Activated naive CD8-positive, alpha-beta T cell treated with anti-CD3 and anti-CD28 coated beads, Interleukin-2, amount 10 ng/mL, durations not matched to agents 7 days and 5 days (primary cell): ENCODE measurements at regions not wholly inside any gene's neighbourhood (a gene's known extent, or its start where the extent isn't known, plus 50 kb on each side); places are given as distances from the start of the nearest gene placed in this dataset.

Experiments
- ATAC-seq: fragments of 150-1000 bp; cut with Tn5 transposase; one replicate; pipeline ENCODE4 v1.10.0; 2021; ENCODE audit warnings: low read depth, moderate library complexity
- POLR2A ChIA-PET: fragments of 350-600 bp; sonication (Branson Sonifier 250); formaldehyde crosslinking; loops from one replicate; lab custom pipeline; 2021; ENCODE audit warnings: antibody characterized with exemption; lab: Charles Lee
- DNase-seq: peaks from one replicate; pipeline ENCODE4 v3.0.0; 2021
- H3K27ac Mint-ChIP-seq: one replicate; pipeline ENCODE4 v1.8.0; 2022; ENCODE audit warnings: mild to moderate bottlenecking, mixed read lengths
- H3K27me3 Mint-ChIP-seq: one replicate; pipeline ENCODE4 v1.8.0; 2022; ENCODE audit warnings: mild to moderate bottlenecking, moderate library complexity, mixed read lengths
- H3K36me3 Mint-ChIP-seq: one replicate; pipeline ENCODE4 v1.8.0; 2021; ENCODE audit warnings: mild to moderate bottlenecking, mixed read lengths
- H3K4me1 Mint-ChIP-seq: one replicate; pipeline ENCODE4 v1.8.0; 2021; ENCODE audit warnings: mixed read lengths
- H3K4me3 Mint-ChIP-seq: one replicate; pipeline ENCODE4 v1.8.0; 2022; ENCODE audit warnings: mild to moderate bottlenecking, moderate library complexity, mixed read lengths
- H3K9me3 Mint-ChIP-seq: one replicate; pipeline ENCODE4 v1.8.0; 2021; ENCODE audit warnings: mixed read lengths

- Mint-ChIP-seq H3K4me3 (no peak overlapping the region), H3K27ac (no peak overlapping the region), H3K9me3 (no peaks in the 10 kb centered on the region), H3K36me3 (no peaks in the 10 kb centered on the region), H3K27me3 (peaks cover 2% of the 10 kb centered on the region), H3K4me1 (no peaks in the 10 kb centered on the region)
- ATAC-seq (no peak), DNase-seq (no peak)
- POLR2A ChIA-PET, result no interaction called here
Measured at GRCh38 chr9:8168916-8169438, 369.4 kb upstream of the DMAC1 start.

- POLR2A ChIA-PET, result no interaction called here
- ATAC-seq (no peak), DNase-seq (no peak)
- Mint-ChIP-seq H3K36me3 (no peaks in the 10 kb centered on the region), H3K9me3 (no peaks in the 10 kb centered on the region), H3K4me3 (no peak overlapping the region), H3K27ac (no peak overlapping the region), H3K4me1 (no peaks in the 10 kb centered on the region), H3K27me3 (no peaks in the 10 kb centered on the region)
Measured at GRCh38 chr9:8160787-8161186, 361.2 kb upstream of the DMAC1 start.

- ATAC-seq, result no peak
- DNase-seq, result no peak
Measured at GRCh38 chr9:8158574-8158973, 359.0 kb upstream of the DMAC1 start.

GRCh38 chr9:8157683-8158324 lies 358.2 kb upstream of the DMAC1 start:
- POLR2A ChIA-PET, result no interaction called here
- H3K4me1 Mint-ChIP-seq, result no peaks in the 10 kb centered on the region

More at GRCh38 chr9:8158574-8158973, 359.0 kb upstream of the DMAC1 start:
- Mint-ChIP-seq H3K27ac (no peak overlapping the region), H3K9me3 (no peaks in the 10 kb centered on the region), H3K4me1 (no peaks in the 10 kb centered on the region), H3K36me3 (no peaks in the 10 kb centered on the region), H3K4me3 (no peak overlapping the region), H3K27me3 (no peaks in the 10 kb centered on the region)
- POLR2A ChIA-PET, result no interaction called here

GRCh38 chr9:8156346-8156745 lies 356.8 kb upstream of the DMAC1 start:
- no peaks in the 10 kb centered on the region for H3K27me3 Mint-ChIP-seq
- POLR2A ChIA-PET, result no interaction called here
- no peaks in the 10 kb centered on the region for H3K9me3 Mint-ChIP-seq
- H3K4me1 Mint-ChIP-seq, result no peaks in the 10 kb centered on the region
- ATAC-seq (no peak), DNase-seq (no peak)
- H3K36me3 Mint-ChIP-seq, result no peaks in the 10 kb centered on the region
- H3K4me3 Mint-ChIP-seq, result no peak overlapping the region
- H3K27ac Mint-ChIP-seq, result no peak overlapping the region

More at GRCh38 chr9:8157683-8158324, 358.2 kb upstream of the DMAC1 start:
- no peak overlapping the region for H3K4me3 Mint-ChIP-seq
- DNase-seq, result no peak
- no peaks in the 10 kb centered on the region for H3K36me3 Mint-ChIP-seq
- ATAC-seq, result no peak
- H3K27me3 Mint-ChIP-seq, result no peaks in the 10 kb centered on the region
- no peaks in the 10 kb centered on the region for H3K9me3 Mint-ChIP-seq
- H3K27ac Mint-ChIP-seq, result no peak overlapping the region

- Mint-ChIP-seq H3K9me3 (peaks cover 5% of the 10 kb centered on the region), H3K27me3 (no peaks in the 10 kb centered on the region), H3K27ac (no peak overlapping the region), H3K4me1 (no peaks in the 10 kb centered on the region), H3K36me3 (no peaks in the 10 kb centered on the region), H3K4me3 (no peak overlapping the region)
- DNase-seq, result no peak
- ATAC-seq, result no peak
- POLR2A ChIA-PET, result no interaction called here
Measured at GRCh38 chr9:8155706-8156105, 356.1 kb upstream of the DMAC1 start.

GRCh38 chr9:8143677-8144076 lies 344.1 kb upstream of the DMAC1 start:
- DNase-seq (no peak), ATAC-seq (no peak)
- Mint-ChIP-seq H3K27ac (no peak overlapping the region), H3K27me3 (no peaks in the 10 kb centered on the region), H3K4me1 (no peaks in the 10 kb centered on the region), H3K36me3 (no peaks in the 10 kb centered on the region), H3K4me3 (no peak overlapping the region), H3K9me3 (no peaks in the 10 kb centered on the region)
- POLR2A ChIA-PET, result no interaction called here

GRCh38 chr9:8140557-8140956 lies 341.0 kb upstream of the DMAC1 start:
- Mint-ChIP-seq H3K27me3 (no peaks in the 10 kb centered on the region), H3K36me3 (no peaks in the 10 kb centered on the region), H3K27ac (no peak overlapping the region), H3K4me3 (no peak overlapping the region), H3K9me3 (no peaks in the 10 kb centered on the region), H3K4me1 (no peaks in the 10 kb centered on the region)
- DNase-seq, result no peak
- no peak for ATAC-seq
- POLR2A ChIA-PET, result no interaction called here

GRCh38 chr9:8139756-8140155 lies 340.2 kb upstream of the DMAC1 start:
- no peaks in the 10 kb centered on the region for H3K27me3 Mint-ChIP-seq
- H3K4me1 Mint-ChIP-seq, result no peaks in the 10 kb centered on the region
- H3K36me3 Mint-ChIP-seq, result no peaks in the 10 kb centered on the region
- no peaks in the 10 kb centered on the region for H3K9me3 Mint-ChIP-seq
- H3K27ac Mint-ChIP-seq, result no peak overlapping the region
- ATAC-seq (no peak), DNase-seq (no peak)
- no peak overlapping the region for H3K4me3 Mint-ChIP-seq
- POLR2A ChIA-PET, result no interaction called here

GRCh38 chr9:8136477-8136876 lies 336.9 kb upstream of the DMAC1 start:
- Mint-ChIP-seq H3K9me3 (no peaks in the 10 kb centered on the region), H3K4me3 (no peak overlapping the region), H3K27ac (no peak overlapping the region), H3K27me3 (no peaks in the 10 kb centered on the region), H3K36me3 (no peaks in the 10 kb centered on the region), H3K4me1 (no peaks in the 10 kb centered on the region)
- DNase-seq (no peak), ATAC-seq (no peak)
- POLR2A ChIA-PET, result no interaction called here

- no peaks in the 10 kb centered on the region for H3K9me3 Mint-ChIP-seq
- no peaks in the 10 kb centered on the region for H3K27me3 Mint-ChIP-seq
- H3K4me3 Mint-ChIP-seq, result no peak overlapping the region
- no peaks in the 10 kb centered on the region for H3K36me3 Mint-ChIP-seq
- no peak overlapping the region for H3K27ac Mint-ChIP-seq
- POLR2A ChIA-PET, result no interaction called here
- no peak for DNase-seq
- ATAC-seq, result no peak
- H3K4me1 Mint-ChIP-seq, result no peaks in the 10 kb centered on the region
Measured at GRCh38 chr9:8134635-8135034, 335.1 kb upstream of the DMAC1 start.

GRCh38 chr9:8133606-8134005 lies 334.0 kb upstream of the DMAC1 start:
- POLR2A ChIA-PET, result no interaction called here
- H3K27ac Mint-ChIP-seq, result no peak overlapping the region
- DNase-seq (no peak), ATAC-seq (no peak)
- no peaks in the 10 kb centered on the region for H3K36me3 Mint-ChIP-seq
- H3K9me3 Mint-ChIP-seq, result no peaks in the 10 kb centered on the region
- H3K4me3 Mint-ChIP-seq, result no peak overlapping the region
- H3K27me3 Mint-ChIP-seq, result peaks cover under 1% of the 10 kb centered on the region
- no peaks in the 10 kb centered on the region for H3K4me1 Mint-ChIP-seq

- POLR2A ChIA-PET, result no interaction called here
- H3K4me1 Mint-ChIP-seq, result peaks cover 10% of the 10 kb centered on the region
- H3K9me3 Mint-ChIP-seq, result peaks cover 6% of the 10 kb centered on the region
- no peak overlapping the region for H3K4me3 Mint-ChIP-seq
- no peaks in the 10 kb centered on the region for H3K27me3 Mint-ChIP-seq
- peaks cover 2% of the 10 kb centered on the region for H3K36me3 Mint-ChIP-seq
- no peak for ATAC-seq
- no peak overlapping the region for H3K27ac Mint-ChIP-seq
- DNase-seq, result no peak
Measured at GRCh38 chr9:8115570-8115969, 316.0 kb upstream of the DMAC1 start.

GRCh38 chr9:8114826-8115225 lies 315.2 kb upstream of the DMAC1 start:
- peaks cover 6% of the 10 kb centered on the region for H3K9me3 Mint-ChIP-seq
- H3K36me3 Mint-ChIP-seq, result peaks cover 2% of the 10 kb centered on the region
- H3K27me3 Mint-ChIP-seq, result no peaks in the 10 kb centered on the region
- no peak for DNase-seq
- POLR2A ChIA-PET, result no interaction called here
- peaks cover 10% of the 10 kb centered on the region for H3K4me1 Mint-ChIP-seq
- no peak overlapping the region for H3K27ac Mint-ChIP-seq
- no peak for ATAC-seq
- no peak overlapping the region for H3K4me3 Mint-ChIP-seq
